HCT116 (cell line): ENCODE measurements at regions not wholly inside any gene's neighbourhood (a gene's known extent, or its start where the extent isn't known, plus 50 kb on each side); places are given as distances from the start of the nearest gene placed in this dataset.

ENCODE experiments used
- ATAC-seq: fragments of 200-7000 bp; cut with Tn5 transposase; 2 replicates; pipeline ENCODE4 v1.9.1; 2020; ENCODE audit warnings: mild to moderate bottlenecking, moderate library complexity
- BruUV-seq: library from RNA; stranded (reverse); fragments of 400-500 nt; replicated peaks from 2 replicates; lab custom pipeline; 2021; lab: Mats Ljungman, UMichigan
- CTCF ChIA-PET: fragments of 300-600 bp; sonication (Branson Sonifier 250); formaldehyde crosslinking; loops from one replicate; lab custom pipeline; 2021; ENCODE audit warnings: antibody characterized with exemption; lab: Charles Lee
- POLR2A ChIA-PET: fragments of 300-600, 350-600 bp; sonication (Branson Sonifier 250); formaldehyde crosslinking; loops from one replicate; lab custom pipeline; 2021; ENCODE audit warnings: antibody characterized with exemption; lab: Charles Lee
- RAD21 ChIA-PET, 2 experiments: fragments of 300-600 bp; sonication (Branson Sonifier 250); formaldehyde crosslinking; loops; one replicate each; lab custom pipeline; 2023; ENCODE audit warnings: low total read pairs in 2 of 2; ENCODE audit not compliant: uncharacterized antibody in 2 of 2, unreplicated experiment in 2 of 2, low non-redundant PET in 1 of 2; lab: Charles Lee
- DNase-seq: peaks from one replicate; pipeline ENCODE4 v3.0.0-alpha.2; 2010; ENCODE audit warnings: low read depth, low spot score
- H2AFZ ChIP-seq: fragments of 200-600 bp; shearing (Covaris generic), sonication (generic); 2 replicates; pipeline ENCODE4 v1.6.1; 2017; ENCODE audit warnings: low read depth, mixed run types, mixed read lengths, antibody characterized with exemption, low read length; ENCODE audit not compliant: poor library complexity, severe bottlenecking
- H3K27ac ChIP-seq: 2 replicates; pipeline ENCODE4 v1.5.1; 2012; ENCODE audit warnings: low read depth, low read length
- H3K27me3 ChIP-seq: fragments of 200-600 bp; sonication (generic); 2 replicates; pipeline ENCODE4 v1.6.1; 2016; ENCODE audit warnings: mixed run types, low read length, mixed read lengths; ENCODE audit not compliant: insufficient read depth
- H3K36me3 ChIP-seq, 2 experiments: fragments of 200-500 bp in 1 of 2; fragments of 200-600 bp in 1 of 2; sonication (Bioruptor generic) in 1 of 2; sonication (generic) in 1 of 2; 2 replicates each; pipeline versions ENCODE4 v1.5.1 to v1.6.1; 2014 to 2016; ENCODE audit warnings: low read length in 2 of 2, inconsistent platforms in 1 of 2, mixed read lengths in 1 of 2, mixed run types in 1 of 2; ENCODE audit not compliant: insufficient read depth in 2 of 2, control insufficient read depth in 1 of 2
- H3K4me1 ChIP-seq, 2 experiments: fragments of 200-600 bp in 1 of 2; sonication (generic) in 1 of 2; 2 replicates each; pipeline versions ENCODE4 v1.5.1 to v1.6.1; 2012 to 2017; ENCODE audit warnings: low read length in 2 of 2, inconsistent platforms in 1 of 2, mild to moderate bottlenecking in 1 of 2, mixed read lengths in 1 of 2, mixed run types in 1 of 2, moderate library complexity in 1 of 2; ENCODE audit not compliant: insufficient read depth in 2 of 2, control insufficient read depth in 1 of 2
- H3K4me2 ChIP-seq: fragments of 200-600 bp; sonication (generic); 2 replicates; pipeline ENCODE4 v1.6.1; 2017; ENCODE audit warnings: mixed run types, low read length, mixed read lengths
- H3K4me3 ChIP-seq, 2 experiments: fragments of 200-600 bp in 1 of 2; sonication (generic) in 1 of 2; replicated peaks in 1 of 2; 2 replicates each; pipeline ENCODE4 v1.5.1; 2011 to 2016; ENCODE audit warnings: low read length in 2 of 2, control low read depth in 1 of 2, low read depth in 1 of 2, mild to moderate bottlenecking in 1 of 2, mixed read lengths in 1 of 2, mixed run types in 1 of 2
- H3K79me2 ChIP-seq: fragments of 200-600 bp; sonication (generic); 2 replicates; pipeline ENCODE4 v1.6.1; 2017; ENCODE audit warnings: mild to moderate bottlenecking, mixed run types, low read length, moderate library complexity, mixed read lengths; ENCODE audit not compliant: insufficient read depth
- H3K9ac ChIP-seq: fragments of 200-600 bp; sonication (generic); 2 replicates; pipeline ENCODE4 v1.6.1; 2016; ENCODE audit warnings: low read length, mixed read lengths
- H3K9me2 ChIP-seq: fragments of 200-600 bp; sonication (generic), shearing (Covaris generic); 2 replicates; pipeline ENCODE4 v1.6.1; 2017; ENCODE audit warnings: mixed run types, mild to moderate bottlenecking, moderate library complexity; ENCODE audit not compliant: insufficient read depth
- H3K9me3 ChIP-seq, 2 experiments: fragments of 200-500 bp in 1 of 2; fragments of 200-600 bp in 1 of 2; sonication (Bioruptor generic) in 1 of 2; sonication (generic) in 1 of 2; 2 replicates each; pipeline ENCODE4 v1.6.1; 2014 to 2017; ENCODE audit warnings: low read length in 2 of 2, mixed read lengths in 2 of 2, inconsistent platforms in 1 of 2, low read depth in 1 of 2, mild to moderate bottlenecking in 1 of 2, mixed run types in 1 of 2, moderate library complexity in 1 of 2; ENCODE audit not compliant: control insufficient read depth in 1 of 2, insufficient read depth in 1 of 2
- H4K20me1 ChIP-seq: fragments of 200-600 bp; sonication (generic), shearing (Covaris generic); 2 replicates; pipeline ENCODE4 v1.6.1; 2017; ENCODE audit warnings: mixed run types, mild to moderate bottlenecking, moderate library complexity; ENCODE audit not compliant: insufficient read depth
- ATF3 ChIP-seq: IDR thresholded peaks from 2 replicates; pipeline ENCODE4 v1.6.1; 2012
- CBX3 ChIP-seq: IDR thresholded peaks from 2 replicates; pipeline ENCODE4 v1.6.1; 2012; ENCODE audit warnings: low read depth
- CEBPB ChIP-seq: IDR thresholded peaks from 2 replicates; pipeline ENCODE4 v1.6.1; 2012; ENCODE audit warnings: low read depth
- CTCF ChIP-seq, 3 experiments: fragments of 200-600 bp in 1 of 3; sonication (generic) in 1 of 3; IDR thresholded peaks in 2 of 3; conservative IDR thresholded peaks in 1 of 3; 2 replicates each; pipeline ENCODE4 v1.5.1; 2012 to 2017; ENCODE audit warnings: low read depth in 2 of 3, low read length in 2 of 3, antibody characterized with exemption in 1 of 3, borderline replicate concordance in 1 of 3, control low read depth in 1 of 3, mild to moderate bottlenecking in 1 of 3, mixed read lengths in 1 of 3, mixed run types in 1 of 3, moderate library complexity in 1 of 3; ENCODE audit not compliant: insufficient read depth in 1 of 3
- ELF1 ChIP-seq: IDR thresholded peaks from 2 replicates; pipeline ENCODE4 v1.6.1; 2012; ENCODE audit warnings: low read depth, borderline replicate concordance
- EZH2 ChIP-seq: fragments of 200-600 bp; sonication (generic); IDR thresholded peaks from 2 replicates; pipeline ENCODE4 v1.6.1; 2017; ENCODE audit warnings: antibody characterized with exemption, mixed run types
- EZH2phosphoT487 ChIP-seq: fragments of 200-600 bp; IDR thresholded peaks from 2 replicates; pipeline ENCODE4 v1.6.1; 2018; ENCODE audit warnings: antibody characterized with exemption, borderline replicate concordance
- FOSL1 ChIP-seq: IDR thresholded peaks from 2 replicates; pipeline ENCODE4 v1.6.1; 2012; ENCODE audit warnings: low read depth
- JUND ChIP-seq: IDR thresholded peaks from 2 replicates; pipeline ENCODE4 v1.6.1; 2012
- MAX ChIP-seq: IDR thresholded peaks from 2 replicates; pipeline ENCODE4 v1.6.1; 2012
- POLR2AphosphoS5 ChIP-seq: IDR thresholded peaks from 2 replicates; pipeline ENCODE4 v1.6.1; 2011; ENCODE audit warnings: mild to moderate bottlenecking, low read depth, low read length, moderate library complexity
- RAD21 ChIP-seq: IDR thresholded peaks from 2 replicates; pipeline ENCODE4 v1.6.1; 2012; ENCODE audit warnings: low read depth, mild to moderate bottlenecking
- SIN3A ChIP-seq: IDR thresholded peaks from 2 replicates; pipeline ENCODE4 v1.6.1; 2012; ENCODE audit warnings: low read depth
- SP1 ChIP-seq: IDR thresholded peaks from 2 replicates; pipeline ENCODE4 v1.6.1; 2012; ENCODE audit warnings: low read depth
- SRF ChIP-seq: IDR thresholded peaks from 2 replicates; pipeline ENCODE4 v1.6.1; 2012; ENCODE audit warnings: low read depth
- TCF7L2 ChIP-seq: IDR thresholded peaks from 2 replicates; pipeline ENCODE4 v1.7.0; 2011; ENCODE audit warnings: borderline replicate concordance, inconsistent platforms; ENCODE audit not compliant: insufficient read depth, insufficient read length; ENCODE audit errors: extremely low read depth
- ZFX ChIP-seq: fragments of 450-650 bp; IDR thresholded peaks from 2 replicates; pipeline ENCODE4 v1.6.1; 2017
- ZNF274 ChIP-seq: fragments of 200-500 bp; sonication (Bioruptor generic); IDR thresholded peaks from 2 replicates; pipeline ENCODE4 v1.6.1; 2014; ENCODE audit warnings: mild to moderate bottlenecking, low read depth, low read length, inconsistent platforms
- intact Hi-C: fragments of 100-400 bp; cut with micrococcal nuclease; formaldehyde crosslinking; loops from 2 replicates; pipeline ENCODE4 v1.10.0; 2022

GRCh38 chr7:15798081-15798480 is 111.6 kb upstream of the MEOX2 start (continued):
- no peak for TF ChIP-seq ELF1
- no peak for TF ChIP-seq CBX3
- no peak for TF ChIP-seq POLR2AphosphoS5
- TF ChIP-seq SP1 = no peak
- TF ChIP-seq ATF3 = no peak

GRCh38 chr7:15795393-15795792 is 108.9 kb upstream of the MEOX2 start:
- Histone ChIP-seq H3K9me2 (no peaks in the 10 kb centered on the region), H3K4me3 (no peak overlapping the region), H3K9me3 (no peaks in the 10 kb centered on the region), H3K27me3 (no peaks in the 10 kb centered on the region), H4K20me1 (no peaks in the 10 kb centered on the region), H3K36me3 (no peaks in the 10 kb centered on the region), H3K27ac (no peak overlapping the region), H2AFZ (no peak overlapping the region), H3K9ac (no peak overlapping the region), H3K79me2 (no peaks in the 10 kb centered on the region), H3K4me1 (no peaks in the 10 kb centered on the region), H3K4me2 (no peak overlapping the region)
- RAD21 ChIA-PET = no interaction called here
- intact Hi-C loops = no loop called here
- CTCF ChIA-PET = no interaction called here
- BruUV-seq = no TSS peak
- POLR2A ChIA-PET = no interaction called here
- ATAC-seq (no peak), DNase-seq (no peak)
- TF ChIP-seq JUND (no peak), FOSL1 (no peak)

GRCh38 chr7:15794801-15795200 is 108.3 kb upstream of the MEOX2 start:
- no peak overlapping the region for H2AFZ ChIP-seq
- no peaks in the 10 kb centered on the region for H3K36me3 ChIP-seq
- no peaks in the 10 kb centered on the region for H3K27me3 ChIP-seq
- POLR2A ChIA-PET = no interaction called here
- no peak for DNase-seq
- CTCF ChIA-PET = no interaction called here
- H3K4me3 ChIP-seq = no peak overlapping the region
- H4K20me1 ChIP-seq = no peaks in the 10 kb centered on the region
- intact Hi-C loops = no loop called here
- no peak overlapping the region for H3K9ac ChIP-seq
- no peaks in the 10 kb centered on the region for H3K9me3 ChIP-seq
- H3K9me2 ChIP-seq = no peaks in the 10 kb centered on the region
- no peak for ATAC-seq
- RAD21 ChIA-PET = no interaction called here
- H3K27ac ChIP-seq = no peak overlapping the region
- BruUV-seq = no TSS peak
- no peak overlapping the region for H3K4me2 ChIP-seq
- no peaks in the 10 kb centered on the region for H3K79me2 ChIP-seq
- no peaks in the 10 kb centered on the region for H3K4me1 ChIP-seq
- no peak for TF ChIP-seq SRF
- no peak for TF ChIP-seq SIN3A
- TF ChIP-seq CTCF (IDR thresholded peaks at IDR 0.05 in 2 of 3, conservative IDR thresholded peaks at IDR 0.05 in 1 of 3; ENCODE audit: borderline replicate concordance in 1 of 3, insufficient read depth in 1 of 3, low read depth in 2 of 3, low read length in 2 of 3) = no peak
- TF ChIP-seq MAX = no peak
- TF ChIP-seq POLR2AphosphoS5 = no peak
- TF ChIP-seq CEBPB = no peak
- no peak for TF ChIP-seq ZFX
- no peak for TF ChIP-seq TCF7L2
- no peak for TF ChIP-seq EZH2phosphoT487
- no peak for TF ChIP-seq EZH2
- TF ChIP-seq ZNF274 = no peak
- no peak for TF ChIP-seq JUND
- TF ChIP-seq RAD21 = no peak
